HG03135 (cell line): ENCODE measurements at regions not wholly inside any gene's neighbourhood (a gene's known extent, or its start where the extent isn't known, plus 50 kb on each side); places are given as distances from the start of the nearest gene placed in this dataset.

Experiments used
- ATAC-seq: cut with Tn5 transposase; IDR thresholded peaks from one replicate; pipeline ENCODE4 v1.9.1; 2021; ENCODE audit warnings: mild to moderate bottlenecking, moderate library complexity; ENCODE audit not compliant: unreplicated experiment

DNA sequence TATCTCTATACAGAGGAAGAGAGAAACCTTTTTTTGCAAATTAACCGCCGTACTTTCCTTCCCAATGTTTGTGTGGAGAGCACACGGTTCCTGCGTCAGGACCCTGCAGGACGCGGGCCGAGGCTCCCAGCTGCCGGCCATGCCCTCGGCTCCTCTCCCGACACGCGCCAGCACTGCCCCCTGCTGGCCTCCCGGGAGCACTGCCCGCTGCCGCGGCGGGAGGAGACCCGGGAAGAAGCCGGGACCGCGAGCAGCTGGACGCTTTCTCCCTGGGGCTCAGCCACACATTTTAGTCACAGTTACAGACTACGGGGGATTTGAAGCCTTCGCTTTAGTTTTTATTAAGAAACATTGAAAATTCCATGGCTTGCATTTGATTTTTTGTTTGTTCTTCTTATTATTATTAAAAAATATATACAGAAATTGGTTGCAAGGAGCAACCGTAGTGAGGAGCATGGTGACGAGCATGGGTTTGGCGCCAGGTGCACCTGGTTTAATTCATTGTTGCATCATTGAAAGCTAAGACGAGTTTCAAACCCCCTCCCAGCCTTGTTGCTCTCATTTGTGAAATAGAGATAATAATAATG is 401.2 kb downstream of the GALR1 start:
- peak; percentile 71 for ATAC-seq

DNA sequence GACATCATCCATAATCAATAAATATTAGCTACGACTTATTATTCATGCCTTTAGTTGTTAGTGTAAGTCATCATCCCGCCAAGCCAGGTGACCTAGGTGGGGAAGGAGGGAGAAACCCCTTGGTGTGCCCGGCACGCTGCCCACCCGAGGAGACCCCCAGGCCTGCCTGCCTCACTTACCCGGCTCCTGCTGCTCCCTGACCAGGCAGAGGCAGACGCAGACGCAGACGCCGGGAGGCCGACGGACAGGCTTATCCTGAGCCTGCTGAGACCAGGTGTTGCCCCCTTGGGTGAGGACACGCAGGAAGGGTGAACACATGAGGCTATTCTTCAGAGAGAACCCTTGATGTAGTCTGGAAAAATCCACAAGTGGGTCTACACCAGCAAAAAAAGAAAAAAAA is 401.8 kb downstream of the GALR1 start:
- no peak for ATAC-seq

DNA sequence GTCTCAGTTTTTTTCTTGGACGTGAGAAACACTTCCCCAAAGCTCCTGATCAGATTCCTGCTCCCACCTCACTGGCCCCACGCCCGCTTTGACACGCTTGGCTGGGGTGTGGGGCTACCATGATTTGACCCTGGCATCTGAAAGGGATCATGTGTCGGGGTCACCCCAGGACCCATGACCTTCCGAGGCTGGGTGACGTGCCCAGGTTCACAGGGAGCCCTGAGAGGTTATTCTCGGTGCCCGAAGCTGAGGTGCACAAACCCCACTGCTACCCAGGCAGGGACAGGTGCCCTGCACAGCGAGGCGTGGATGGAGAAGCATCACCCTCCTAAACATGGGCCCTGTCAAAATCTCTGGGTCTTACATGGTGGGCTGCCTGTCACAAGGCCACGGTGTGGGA is 404.1 kb downstream of the GALR1 start:
- no peak for ATAC-seq

DNA sequence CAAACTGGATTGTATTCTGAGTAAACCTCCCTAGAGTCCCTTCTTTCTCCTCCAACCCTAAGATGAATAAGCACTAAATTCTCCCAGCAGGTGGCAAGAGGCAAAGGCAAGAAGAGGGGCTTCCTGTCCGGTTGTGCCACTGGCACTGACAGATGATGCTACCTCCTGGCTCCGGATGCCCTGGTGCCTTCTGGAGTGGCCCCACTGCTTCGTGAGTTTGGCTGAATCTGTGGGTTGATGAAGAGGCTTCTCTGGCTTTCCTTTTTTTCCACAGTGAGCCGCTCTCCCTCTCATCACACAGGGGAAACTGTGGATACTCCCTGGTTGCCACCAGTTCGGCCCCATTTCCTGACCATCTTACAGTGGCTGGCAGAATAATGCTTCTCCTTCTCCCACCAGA is 404.7 kb downstream of the GALR1 start:
- ATAC-seq: no peak

DNA sequence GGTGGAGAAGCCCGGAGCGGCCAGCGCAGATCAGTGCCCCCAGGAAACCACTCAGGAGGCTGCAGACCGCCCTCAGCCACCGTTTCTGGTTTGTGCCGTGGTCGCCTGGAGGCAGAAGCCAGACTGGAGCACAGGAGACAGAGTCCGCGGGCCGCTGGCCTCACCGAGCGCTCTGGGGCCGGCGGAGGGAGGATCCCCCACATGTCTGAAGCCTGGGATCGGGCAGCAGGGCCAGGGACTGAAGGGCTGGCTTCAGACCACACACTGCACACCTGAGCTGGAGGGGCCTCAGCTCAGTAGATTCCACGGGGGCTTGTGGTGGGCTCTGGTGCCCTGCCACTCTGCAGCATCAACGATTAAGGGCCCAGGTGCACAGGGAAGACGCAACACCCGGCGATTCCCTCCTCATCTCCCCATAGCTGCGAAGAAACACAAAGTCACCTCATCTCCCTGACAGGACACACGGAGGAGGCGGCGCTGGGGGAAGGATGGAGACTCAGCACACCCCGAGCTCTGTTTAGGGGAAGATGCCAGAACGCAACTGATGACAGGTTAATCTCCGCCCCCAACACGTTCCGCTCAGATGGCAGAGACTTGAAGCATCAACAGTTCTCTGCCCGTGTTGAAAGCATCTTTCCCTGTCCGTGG is 408.1 kb downstream of the GALR1 start:
- no peak for ATAC-seq

DNA sequence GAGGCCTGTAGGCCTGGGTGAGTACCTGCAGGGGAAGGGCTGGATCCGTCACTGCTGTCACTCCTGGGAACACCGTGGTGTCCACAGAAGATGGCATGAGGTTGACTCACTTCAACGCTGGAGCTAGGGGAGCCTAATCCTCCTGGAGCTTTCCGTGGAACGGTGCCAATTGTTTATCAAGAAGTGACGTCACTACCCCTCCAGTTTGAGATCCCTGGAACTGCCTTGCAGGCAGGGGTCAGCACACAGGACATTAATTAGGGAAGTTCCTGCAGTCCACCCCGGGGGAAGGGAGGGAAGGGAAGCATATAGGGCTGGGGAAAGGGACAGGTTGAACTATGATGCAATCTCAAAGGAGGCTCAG is 408.6 kb downstream of the GALR1 start:
- no peak for ATAC-seq

DNA sequence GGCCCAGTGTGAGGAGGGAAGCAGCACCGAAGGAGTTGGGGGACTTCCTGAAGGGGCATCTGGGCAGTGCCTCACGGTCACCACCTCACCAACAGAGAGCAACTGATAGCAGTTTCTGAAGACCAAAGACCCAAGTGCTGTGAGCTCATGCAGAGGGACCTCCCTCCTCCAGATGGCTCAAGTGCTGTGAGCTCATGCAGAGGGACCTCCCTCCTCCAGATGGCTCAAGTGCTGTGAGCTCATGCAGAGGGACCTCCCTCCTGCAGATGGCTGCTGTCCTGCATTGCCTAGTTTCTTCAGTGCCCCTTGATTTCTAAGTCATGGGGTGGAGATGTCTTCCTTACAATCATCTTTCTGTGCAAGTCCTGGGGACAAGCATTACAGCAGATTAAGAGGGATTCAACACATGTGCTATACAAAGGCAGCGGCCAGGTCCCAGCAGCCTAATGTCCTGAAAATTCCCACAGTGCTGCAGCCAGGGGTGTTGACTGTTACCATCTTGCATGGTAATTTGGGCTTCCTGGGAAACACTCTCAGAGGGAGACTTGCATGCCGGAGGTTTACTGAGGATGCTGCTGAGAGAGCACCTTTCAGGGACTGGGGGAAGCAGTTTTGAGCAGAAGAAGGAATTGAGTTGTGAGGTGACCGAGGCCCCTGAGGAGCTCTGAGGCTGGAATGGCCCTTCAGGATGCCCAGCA is 409.3 kb downstream of the GALR1 start:
- ATAC-seq: no peak

DNA sequence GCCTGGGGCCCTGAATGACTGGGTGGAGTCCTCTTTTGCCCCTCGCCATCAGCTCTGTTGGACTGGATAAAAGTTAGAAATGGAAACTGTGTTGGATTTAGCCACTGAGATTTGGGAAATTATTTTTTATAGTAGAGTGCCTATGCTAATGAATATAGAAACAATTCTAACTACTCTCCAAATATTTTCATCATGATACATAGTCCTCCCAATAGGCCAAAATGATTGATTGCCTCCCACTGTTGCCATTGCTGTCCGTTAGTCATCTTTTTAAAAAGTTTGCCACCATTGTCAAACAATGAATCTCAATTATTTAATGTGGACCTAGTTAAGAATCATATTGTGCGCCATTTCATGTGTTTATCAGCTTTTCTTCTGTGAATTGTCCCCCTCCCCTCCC is 417.0 kb downstream of the GALR1 start:
- no peak for ATAC-seq

DNA sequence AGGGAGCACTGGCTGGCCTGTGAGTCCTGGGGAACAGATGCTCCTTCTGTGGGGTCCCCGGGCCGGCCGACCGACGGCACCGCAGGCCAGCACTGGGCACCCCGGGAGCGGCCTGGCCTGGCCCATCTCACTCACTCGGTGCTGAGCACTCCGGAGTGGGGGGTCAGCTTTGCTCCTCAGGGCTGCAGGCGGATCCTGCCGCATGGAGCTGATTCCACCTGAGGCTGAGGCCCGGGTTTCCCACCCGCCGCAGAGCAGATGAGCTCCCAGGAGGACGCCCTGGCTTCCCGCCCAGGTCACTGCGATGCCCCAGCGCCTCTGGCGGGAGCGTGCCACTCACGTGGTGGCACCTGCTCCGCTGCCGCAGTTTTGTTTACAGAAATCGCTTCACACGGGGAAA is 418.6 kb downstream of the GALR1 start:
- no peak for ATAC-seq

DNA sequence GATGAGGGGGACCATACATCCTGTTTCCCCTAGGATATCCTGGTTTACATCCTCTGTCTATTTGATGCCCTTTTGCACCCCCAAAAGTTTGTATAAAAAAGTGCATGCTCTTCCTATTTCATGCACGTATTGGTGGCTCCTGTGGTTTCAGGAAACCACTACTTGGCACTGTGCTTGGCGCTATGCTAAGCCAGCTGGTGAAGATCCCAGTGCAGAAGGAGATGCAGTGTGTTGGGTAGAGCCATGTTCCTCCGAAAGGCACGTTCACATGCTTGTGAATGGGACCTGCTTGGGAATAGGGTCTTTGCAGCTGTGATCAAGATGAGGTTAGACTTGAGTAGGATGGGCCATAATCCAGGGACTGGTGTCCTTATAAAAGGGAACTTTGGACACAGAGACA is 419.7 kb downstream of the GALR1 start:
- ATAC-seq: no peak

DNA sequence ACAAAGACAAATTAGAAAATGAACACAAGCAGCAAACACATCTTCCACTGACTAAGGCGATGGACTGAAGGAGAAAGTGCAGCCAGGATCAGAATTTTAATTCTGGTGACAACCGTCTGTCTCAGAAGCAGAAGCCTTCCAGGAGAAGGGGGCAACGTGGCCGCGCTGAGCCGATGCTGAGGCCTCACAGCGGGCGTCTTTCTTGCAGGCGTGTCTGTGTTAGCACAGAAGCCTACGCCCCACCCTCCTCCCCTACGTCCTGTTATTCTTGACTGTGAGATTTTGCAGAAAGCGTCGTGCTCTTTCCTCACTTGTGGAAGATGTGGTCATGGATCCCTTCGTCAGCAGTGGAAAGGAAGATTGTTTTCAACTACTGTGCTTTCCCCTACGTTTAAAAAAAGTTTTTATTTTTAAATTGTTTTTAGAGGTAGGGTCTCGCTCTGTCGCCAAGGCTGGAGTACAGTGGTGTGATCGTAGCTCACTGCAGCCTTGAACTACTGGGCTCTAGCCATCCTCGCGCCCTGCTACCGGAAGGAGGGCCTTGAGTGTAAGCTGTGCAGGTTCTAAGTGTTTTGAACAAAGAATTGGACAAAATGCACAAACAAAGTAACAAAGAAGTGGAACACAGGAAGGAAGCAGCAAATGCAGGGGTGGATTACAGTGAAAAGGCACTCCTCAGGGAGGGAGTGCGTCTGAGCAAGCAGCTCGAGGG is 422.0 kb downstream of the GALR1 start:
- ATAC-seq: no peak

DNA sequence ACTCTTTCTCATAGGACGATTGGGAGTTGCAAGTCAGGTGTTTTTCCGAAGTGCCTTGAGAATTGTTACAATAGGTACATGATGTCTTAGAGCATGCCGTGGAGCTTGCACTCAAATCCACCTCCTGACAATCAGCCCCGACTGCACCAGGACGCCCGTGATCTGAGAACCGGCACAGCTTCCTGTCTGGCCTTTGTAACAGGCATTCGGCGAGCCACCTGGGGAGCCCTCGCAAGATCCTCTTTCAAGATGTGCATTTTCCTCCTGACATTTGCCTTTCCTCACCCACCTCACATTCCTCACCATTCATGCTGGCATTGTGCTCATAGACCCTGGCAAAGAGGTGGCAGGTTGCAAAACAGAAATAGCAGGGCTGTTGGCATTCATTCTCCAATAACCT is 427.3 kb downstream of the GALR1 start:
- ATAC-seq: no peak

DNA sequence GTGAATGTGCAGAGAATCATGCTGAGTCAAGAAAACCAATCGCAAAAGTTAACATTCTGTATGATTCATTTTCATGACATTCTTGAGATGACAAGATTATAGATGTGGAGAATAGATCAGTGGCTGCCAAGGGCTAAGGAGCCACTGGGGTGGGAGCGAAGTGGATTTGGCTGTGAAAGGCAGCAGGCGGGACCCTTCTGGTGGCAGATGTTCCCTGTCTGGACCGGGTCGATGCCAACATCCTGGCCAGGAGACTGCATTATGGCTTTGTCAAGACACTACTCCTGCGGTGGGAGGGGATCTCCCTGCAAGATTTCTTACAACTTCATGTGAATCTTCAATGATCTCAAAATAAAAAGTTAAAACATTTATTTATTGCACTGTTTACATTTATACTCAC is 427.9 kb downstream of the GALR1 start:
- no peak for ATAC-seq

DNA sequence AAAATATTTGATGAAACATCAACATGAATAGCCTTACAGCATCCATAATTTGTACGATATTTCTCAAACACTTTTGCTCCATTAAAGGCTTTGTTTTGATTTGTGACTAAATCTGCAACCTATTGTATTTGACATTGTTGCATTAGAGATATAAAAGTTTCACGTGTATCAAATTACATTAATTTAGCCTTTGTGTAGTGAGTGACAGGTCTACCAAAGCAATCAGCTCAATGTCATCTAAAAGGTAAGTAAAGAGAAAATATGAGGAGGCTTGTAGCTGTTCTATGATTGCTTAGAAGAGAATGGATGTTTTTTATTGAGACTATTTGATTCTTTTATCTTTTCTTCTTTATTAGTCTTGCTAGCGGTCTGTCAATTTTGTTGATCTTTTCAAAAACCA is 430.2 kb downstream of the GALR1 start:
- ATAC-seq: no peak

DNA sequence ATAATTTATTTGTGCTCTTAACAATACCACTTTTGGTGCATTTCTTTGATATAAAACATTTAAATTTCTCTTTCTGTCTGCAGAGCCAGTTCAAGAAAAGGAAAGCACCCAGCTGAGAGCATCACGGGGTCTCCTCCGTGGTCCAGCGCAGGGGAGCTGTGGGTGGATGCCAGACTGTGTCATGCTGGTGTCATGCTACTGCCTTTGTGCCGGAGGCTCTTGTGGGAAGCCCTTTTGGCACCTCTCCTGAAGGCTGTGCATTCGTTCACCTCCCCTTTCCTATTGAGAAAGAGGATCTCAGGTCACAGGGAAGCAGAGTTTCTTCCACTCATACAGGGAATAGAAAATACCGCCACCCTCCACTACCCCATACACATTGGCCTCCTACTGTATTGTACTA is 450.4 kb downstream of the GALR1 start:
- no peak for ATAC-seq

DNA sequence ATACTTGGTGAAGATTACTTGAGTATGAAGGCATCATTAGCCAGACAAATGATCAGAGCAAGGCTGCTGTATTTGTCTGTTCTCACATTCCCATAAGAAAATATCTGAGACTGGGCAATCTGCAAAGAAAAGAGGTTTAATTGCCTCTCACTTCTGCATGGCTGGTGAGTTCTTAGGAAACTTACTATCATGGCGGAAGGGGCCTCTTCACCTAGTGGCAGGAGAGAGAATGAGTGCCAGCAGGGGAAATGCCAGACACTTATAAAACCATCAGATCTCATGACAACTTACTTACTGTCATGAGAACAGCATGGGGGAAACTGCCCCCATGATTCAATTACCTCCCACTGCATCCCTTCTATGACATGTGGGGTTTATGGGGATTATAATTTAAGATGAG is 452.3 kb downstream of the GALR1 start:
- ATAC-seq: no peak

DNA sequence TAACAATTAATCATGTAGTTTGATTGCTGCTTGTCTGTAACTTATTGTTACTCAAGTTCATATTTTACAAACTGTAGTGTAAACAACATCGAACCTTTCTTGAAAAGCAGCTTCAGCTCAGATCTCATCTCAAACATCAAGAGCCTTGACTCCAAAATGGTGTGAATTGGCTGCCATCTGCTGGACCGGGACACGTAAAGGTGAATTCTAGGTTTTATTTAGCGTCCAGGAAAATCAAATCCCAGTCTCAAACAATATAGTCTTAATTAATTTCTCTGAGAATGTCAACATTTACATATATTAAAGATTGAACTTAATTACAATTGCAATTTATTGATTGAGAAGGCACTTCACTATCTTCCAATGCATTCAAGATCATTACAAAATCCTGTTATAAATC is 453.0 kb downstream of the GALR1 start:
- ATAC-seq: no peak

DNA sequence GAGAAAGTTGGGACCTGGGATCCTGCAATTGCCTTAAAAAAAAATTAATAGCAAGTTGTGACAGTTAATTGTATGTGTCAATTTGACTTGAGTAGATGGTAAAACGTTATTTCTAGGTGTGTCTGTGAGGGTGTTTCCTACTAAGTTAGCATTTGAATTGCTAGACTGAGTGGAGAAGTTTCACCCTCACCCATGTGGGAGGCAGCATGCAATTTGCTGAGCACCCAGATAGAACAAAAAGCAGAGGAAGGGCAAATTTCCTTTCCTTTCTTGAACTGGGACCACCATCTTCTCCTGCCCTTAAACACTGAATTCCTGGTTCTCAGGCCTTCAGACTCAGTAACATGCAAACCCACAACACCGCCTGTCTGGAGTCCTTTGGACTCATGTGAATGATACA is 455.7 kb downstream of the GALR1 start:
- ATAC-seq: no peak

DNA sequence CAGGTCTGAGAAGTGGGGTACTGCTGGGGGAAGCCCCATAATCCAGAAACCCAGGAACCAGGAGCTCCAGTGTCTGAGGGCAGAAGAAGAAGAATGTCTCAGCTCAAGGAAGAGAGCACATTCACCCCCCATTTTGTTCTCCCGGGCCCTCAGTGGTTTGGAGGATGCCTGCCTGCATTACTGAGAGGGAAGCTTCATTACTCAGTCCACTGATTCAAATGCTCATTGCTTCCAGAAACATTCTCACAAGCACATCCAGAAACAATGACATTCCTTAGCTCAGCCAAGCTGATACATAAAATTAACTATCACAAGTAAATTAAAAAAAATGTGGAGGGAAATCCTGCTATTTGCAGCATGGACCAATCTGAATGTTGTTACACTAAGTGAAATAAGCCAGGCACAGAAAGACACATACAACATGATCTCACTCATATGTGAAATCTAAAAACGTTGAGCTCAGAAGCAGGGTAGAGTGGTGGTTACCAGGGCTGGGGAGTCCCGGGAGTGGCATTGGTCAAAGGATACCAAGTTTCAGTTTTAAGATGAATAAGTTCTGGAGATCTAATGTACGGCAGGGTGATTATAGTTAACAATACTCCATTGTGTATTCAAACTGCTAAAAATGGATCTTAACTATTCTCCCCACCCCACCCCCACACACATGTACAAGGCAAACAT is 459.3 kb downstream of the GALR1 start:
- no peak for ATAC-seq

DNA sequence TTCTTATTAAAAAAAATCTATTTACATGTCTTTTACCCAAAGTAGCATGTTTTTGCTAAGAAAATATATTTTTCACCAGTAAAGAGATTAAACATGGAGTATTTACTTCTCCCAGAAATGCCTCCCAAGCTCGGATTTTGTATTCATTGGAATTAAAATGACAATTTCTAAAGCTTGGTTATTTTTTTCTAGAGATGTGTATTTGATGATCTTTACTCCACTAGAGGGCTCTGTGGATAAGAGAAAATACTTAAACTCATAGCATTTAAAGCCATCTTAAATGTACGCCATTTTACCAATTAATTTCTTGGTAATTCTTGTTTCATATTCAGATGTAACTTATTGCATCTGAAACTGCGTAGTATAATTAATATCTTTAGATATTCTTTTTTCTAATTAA is 461.4 kb downstream of the GALR1 start:
- ATAC-seq: no peak

DNA sequence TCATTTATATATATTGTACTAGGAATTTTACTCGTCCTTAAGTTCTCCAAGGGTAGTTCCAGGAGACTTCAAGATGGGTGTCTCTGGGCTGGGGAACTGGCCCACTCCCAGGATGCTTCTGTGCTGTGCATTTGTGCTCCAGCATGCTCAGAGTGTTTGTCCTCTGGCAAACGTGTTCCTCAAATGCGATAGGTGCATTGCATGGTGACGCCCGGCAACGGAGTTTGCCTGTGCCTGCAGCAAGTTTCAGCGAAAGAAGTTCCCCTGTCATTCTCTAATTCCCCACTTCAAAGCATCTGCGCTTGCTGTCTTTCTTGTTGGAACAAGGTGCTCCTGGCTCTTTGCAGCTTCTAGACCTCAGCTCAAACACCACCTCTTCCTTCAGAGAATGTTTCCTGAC is 465.1 kb downstream of the GALR1 start:
- no peak for ATAC-seq

DNA sequence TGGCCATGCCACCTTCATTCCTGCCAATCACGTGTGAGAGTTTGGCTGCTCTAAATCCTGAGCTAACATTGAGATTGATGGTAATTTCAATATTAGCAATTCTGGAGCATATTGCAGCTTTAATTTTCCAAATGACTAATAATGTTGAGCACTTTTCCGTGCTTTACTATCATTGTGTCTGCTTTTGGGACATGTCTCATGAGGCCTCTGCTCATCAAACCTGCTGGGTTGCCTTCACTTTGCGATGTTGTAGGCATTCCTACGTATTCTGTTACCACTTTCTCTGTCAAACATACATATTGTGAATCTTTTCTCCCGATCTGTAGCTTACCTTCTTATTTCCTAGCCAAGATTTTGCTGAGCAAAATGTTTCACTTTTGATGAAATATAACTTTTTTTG is 466.6 kb downstream of the GALR1 start:
- ATAC-seq: no peak
